Ecto neural progenitor cell (in vitro differentiated cells): ENCODE measurements at regions not wholly inside any gene's neighbourhood (a gene's known extent, or its start where the extent isn't known, plus 50 kb on each side); places are given as distances from the start of the nearest gene placed in this dataset.

Source experiments
- DNase-seq: peaks from one replicate; pipeline ENCODE4 v3.0.0-alpha.2; 2018; ENCODE audit warnings: low spot score

DNA sequence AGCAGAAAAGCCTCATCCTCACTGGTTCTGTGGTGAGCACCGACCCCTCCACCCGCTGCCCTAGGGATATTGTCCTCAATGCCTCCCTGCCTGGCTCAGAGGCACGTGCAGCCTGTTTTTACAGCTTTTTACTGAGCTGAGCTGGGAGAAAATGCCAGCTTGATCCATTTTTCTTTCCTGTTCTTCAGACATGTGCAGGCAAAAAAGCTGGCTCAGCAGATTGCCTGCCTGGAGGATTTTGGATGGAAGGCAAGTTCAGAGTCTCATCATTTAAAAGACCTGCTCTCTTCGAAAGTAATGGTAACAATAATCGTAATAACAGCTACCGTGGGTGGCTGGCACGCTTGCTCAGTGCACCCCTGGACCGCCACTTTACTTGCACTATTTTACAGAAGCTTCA lies 135.0 kb upstream of the SMIM23 start:
- no peak for DNase-seq

- DNase-seq = no peak
These were observed 134.5 kb upstream of the SMIM23 start for GRCh38 chr5:171651102-171651501.

GRCh38 chr5:171654881-171655280 lies 130.7 kb upstream of the SMIM23 start:
- DNase-seq = no peak

GRCh38 chr5:171657473-171657872 lies 128.1 kb upstream of the SMIM23 start:
- no peak for DNase-seq

DNA sequence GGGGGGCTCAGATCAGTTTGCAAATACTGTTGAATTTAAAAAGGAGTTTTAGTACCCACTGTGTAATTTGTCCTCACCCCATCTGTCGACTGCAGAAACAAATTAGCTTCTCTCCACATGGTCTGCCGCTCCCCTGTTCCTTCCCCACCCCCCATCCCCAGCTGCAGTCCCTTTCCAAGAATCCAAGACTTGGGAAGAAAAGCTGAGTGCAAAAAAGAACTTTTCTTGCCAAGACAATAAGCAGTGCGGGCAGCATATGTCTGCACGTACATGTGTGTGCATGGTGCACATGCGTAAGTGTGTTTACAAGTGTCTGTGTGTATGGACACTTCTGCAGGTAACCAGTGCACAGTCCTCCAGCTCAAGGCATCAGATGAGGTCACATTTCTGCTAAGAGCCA lies 125.7 kb upstream of the SMIM23 start:
- no peak for DNase-seq

GRCh38 chr5:171660434-171660833 lies 125.2 kb upstream of the SMIM23 start:
- no peak for DNase-seq

GRCh38 chr5:171661143-171661542 lies 124.5 kb upstream of the SMIM23 start:
- no peak for DNase-seq

DNA sequence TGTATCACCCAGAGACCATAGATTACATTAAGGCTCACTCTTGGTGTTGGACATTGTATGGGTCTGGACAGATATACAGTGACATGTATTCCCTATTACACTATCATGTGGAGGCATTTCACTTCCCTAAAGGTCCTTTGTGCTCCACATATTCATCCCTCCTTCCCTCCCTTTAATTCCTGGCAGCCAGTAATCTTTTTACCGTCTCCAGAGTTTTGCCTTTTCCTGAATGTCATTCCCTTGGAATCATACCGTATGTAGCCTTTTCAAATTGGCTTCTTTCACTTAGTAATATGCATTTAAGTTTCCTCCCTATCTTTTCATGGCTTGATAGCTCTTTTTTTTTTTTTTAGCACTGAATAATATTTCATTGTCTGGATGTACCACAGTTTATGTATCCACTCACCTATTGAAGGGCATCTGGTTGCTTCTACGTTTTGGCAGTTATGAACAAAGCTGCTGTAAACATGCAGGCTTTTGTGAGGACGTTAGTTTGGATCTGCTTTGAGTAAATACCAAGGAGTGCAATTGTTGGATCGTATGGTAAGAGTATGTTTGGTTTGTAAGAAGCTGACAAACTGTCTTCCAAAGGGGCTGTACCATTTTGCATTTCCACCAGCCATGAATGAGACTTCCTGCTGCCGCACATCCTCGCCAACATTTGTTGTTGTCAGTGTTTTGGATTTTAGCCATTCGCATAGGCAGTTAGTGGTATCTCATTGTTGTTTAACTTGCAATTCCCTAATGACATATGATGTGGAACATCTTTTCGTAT lies 122.1 kb upstream of the SMIM23 start:
- DNase-seq = no peak

DNA sequence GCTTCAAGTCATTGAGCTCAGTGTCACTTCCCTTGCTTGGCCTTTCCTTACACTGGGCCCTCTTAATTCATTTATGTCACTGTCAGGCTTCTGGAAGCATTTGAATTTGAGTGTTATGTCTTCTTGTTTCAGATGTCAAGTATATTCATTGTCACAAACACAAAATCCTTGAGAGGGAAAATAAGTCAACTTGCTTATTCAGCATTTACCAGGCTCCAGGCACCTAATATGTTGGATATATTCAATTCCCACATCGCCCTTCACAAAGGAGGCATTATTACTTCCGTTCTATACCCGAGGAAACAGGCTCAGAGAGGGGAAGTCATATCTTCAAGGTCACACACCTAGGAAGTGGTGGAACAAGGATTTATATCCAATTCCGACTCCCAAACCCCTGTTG lies 121.1 kb upstream of the SMIM23 start:
- no peak for DNase-seq

- no peak for DNase-seq
These were observed 118.8 kb upstream of the SMIM23 start for GRCh38 chr5:171666815-171667214.

- DNase-seq = peak; percentile 84
These were observed 118.1 kb upstream of the SMIM23 start for GRCh38 chr5:171667341-171668096.

DNA sequence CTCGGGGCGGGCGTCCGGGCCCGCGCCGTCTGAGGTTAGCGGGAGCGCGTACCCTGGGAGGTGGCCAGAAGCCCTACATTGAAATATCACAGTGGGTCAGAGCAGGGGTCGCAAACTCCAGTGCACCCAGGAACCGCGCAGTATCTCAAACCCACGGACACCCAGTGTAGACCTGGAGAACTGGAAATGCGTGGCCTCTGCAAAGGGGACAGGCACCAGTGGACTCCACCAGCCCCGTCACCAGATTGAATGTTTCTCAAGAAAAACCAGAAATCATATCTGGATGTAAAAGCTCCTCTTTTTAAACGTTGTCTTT lies 117.6 kb upstream of the SMIM23 start:
- no peak for DNase-seq

- DNase-seq = no peak
These were observed 116.0 kb upstream of the SMIM23 start for GRCh38 chr5:171669571-171669970.

GRCh38 chr5:171672556-171672955 lies 113.1 kb upstream of the SMIM23 start:
- DNase-seq = peak; percentile 30

DNA sequence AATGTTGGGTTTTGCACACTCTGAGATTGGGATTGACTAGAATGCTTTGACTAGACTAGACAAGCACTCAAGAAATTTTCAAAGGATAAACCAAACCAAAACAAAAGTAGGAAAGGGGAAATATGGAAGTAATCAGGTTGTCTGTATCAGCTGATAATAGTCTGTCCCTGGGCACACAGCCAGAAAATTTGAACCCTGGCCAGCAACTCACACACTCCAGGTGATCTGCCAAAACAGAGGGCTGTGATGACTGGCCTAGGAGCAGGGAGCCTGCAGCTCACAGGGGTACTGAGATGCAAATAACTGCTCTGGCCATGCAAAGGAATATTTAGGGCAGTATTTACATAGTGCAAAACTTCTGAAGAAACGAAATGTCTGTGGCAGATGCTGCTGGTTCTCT lies 112.3 kb upstream of the SMIM23 start:
- no peak for DNase-seq

DNA sequence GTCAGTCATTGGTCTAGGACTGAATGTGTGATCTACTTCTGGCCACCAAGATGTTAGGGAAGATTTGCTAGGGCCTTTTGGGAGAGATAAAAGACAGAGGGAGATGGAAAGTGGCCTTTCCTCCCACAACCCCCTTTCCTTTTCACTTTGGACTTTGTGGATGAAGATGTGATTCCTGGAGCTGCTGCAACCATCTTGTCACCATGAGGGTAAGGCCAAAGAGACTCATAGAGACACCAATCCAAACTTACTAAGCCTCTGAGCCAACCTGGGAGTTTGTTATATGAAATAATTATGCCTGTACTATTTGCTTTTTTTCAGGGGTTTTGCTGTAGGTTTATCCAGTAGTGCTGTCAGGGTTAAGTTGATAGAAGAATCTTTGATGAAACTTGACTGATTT lies 111.8 kb upstream of the SMIM23 start:
- DNase-seq = no peak

DNA sequence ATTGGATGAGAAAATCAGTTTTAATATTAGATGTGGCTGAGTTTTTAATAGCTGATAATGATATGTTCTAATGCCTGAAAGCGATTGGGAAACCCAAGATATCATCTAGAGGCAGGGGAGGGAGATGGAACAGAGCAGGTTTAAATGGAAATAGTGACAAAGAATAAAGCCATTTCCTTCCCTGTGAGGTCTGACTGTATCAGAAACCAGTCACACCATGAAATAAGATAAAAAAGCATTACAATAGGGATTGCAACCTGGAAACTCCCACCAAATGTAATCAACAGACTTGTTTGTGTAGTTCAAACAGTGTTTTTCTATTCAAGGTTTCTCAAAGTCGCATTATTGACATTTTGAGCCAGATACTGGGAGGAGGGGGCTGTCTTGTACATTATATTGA lies 110.1 kb upstream of the SMIM23 start:
- DNase-seq = no peak

GRCh38 chr5:171676286-171676944 lies 109.2 kb upstream of the SMIM23 start:
- DNase-seq = peak; percentile 26

DNA sequence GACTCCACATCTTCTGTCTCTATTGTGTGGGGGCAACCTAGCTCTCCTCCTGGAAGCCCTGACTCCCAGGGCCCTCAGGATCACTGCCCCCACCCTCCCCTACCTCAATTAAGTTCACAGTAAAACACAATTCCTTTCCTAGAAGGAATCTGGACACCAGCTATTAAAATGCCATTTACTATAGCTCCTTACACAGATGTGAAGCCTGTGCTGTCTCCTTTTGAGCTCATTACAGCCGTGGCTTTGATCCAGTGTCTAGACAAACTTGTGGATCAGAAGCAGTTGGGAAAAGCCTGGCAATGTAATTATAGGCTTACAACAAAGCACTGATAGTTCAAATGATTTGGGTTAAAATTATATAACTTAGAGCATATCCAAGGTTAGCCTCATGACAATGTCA lies 107.0 kb upstream of the SMIM23 start:
- no peak for DNase-seq

GRCh38 chr5:171680485-171680884 lies 105.1 kb upstream of the SMIM23 start:
- DNase-seq = no peak

GRCh38 chr5:171681061-171681460 lies 104.6 kb upstream of the SMIM23 start:
- DNase-seq = no peak

DNA sequence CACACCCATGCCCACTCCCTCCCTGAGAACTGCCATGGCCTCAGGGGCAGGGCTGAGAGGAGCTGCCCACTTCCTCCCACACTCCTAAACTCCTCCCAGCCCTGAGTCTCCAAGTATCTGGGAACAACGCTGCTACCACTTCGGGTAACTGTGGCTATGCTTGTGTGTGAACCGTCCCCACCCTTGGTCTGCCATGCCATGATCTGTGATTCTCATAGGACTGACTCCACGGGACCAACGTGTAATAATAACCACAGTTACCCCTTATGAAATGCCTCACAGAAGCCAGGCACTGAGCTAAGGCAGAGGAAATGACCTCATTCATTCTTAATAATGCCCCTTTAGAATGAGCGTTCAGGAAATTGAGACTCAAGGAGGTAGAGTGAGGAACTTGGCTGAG lies 103.9 kb upstream of the SMIM23 start:
- no peak for DNase-seq

DNA sequence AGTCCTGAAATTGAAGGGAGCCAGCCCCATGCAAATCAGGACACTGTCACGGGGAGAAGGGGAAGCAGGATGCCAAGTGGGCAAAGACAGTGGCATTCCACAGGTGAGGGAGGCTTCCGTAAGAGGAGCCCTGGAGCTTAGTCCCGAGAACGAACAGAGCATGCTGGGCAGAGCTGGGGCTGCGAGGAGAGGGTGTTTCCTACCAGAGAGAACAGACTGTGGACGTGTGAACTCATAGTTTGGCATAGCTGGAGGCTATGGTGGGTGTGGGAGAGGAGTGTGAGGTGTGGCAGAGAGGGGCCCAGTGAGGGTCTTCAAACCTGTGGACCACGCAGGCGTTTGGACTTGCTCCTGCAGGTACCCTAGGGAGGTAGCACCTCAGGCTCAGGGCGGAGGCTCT lies 102.8 kb upstream of the SMIM23 start:
- no peak for DNase-seq
